ENCODE measurements at regions not wholly inside any gene's neighbourhood (a gene's known extent, or its start where the extent isn't known, plus 50 kb on each side); places are given as distances from the start of the nearest gene placed in this dataset.

GRCh38 chr4:129682586-129682985 is 586.6 kb downstream of the C4orf33 start:
- ChIA-PET POLR2A (ENCODE audit: low non-redundant PET) (no interaction called here), CTCF (no interaction called here)
- DNase-seq (ENCODE audit: low spot score) = no peak
- Histone ChIP-seq H3K9me3 (ENCODE audit: low read depth, low read length, poor library complexity, severe bottlenecking) (peaks cover 8% of the 10 kb centered on the region), H3K27me3 (replicated peaks; ENCODE audit: insufficient read depth, low read depth, low read length, poor library complexity) (no peaks in the 10 kb centered on the region), H3K4me1 (ENCODE audit: insufficient read depth, low read length, poor library complexity, severe bottlenecking) (no peaks in the 10 kb centered on the region), H3K27ac (ENCODE audit: low read depth, low read length, poor library complexity, severe bottlenecking) (no peak overlapping the region), H3K36me3 (ENCODE audit: insufficient read depth, low read length, poor library complexity, severe bottlenecking) (no peaks in the 10 kb centered on the region), H3K4me3 (ENCODE audit: low read depth, low read length, poor library complexity, severe bottlenecking) (no peak overlapping the region)
- TF ChIP-seq EZH2 (IDR thresholded peaks at IDR 0.05; ENCODE audit: borderline replicate concordance, low read depth, low read length, poor library complexity, severe bottlenecking) (no peak), CTCF (conservative IDR thresholded peaks at IDR 0.05; ENCODE audit: low read depth, low read length) (no peak)
- intact Hi-C loops (cut with micrococcal nuclease; ENCODE audit: unreplicated experiment) = no loop called here
- BruUV-seq (replicated peaks) = no TSS peak

GRCh38 chr4:129707949-129708348 is 612.0 kb downstream of the C4orf33 start:
- POLR2A ChIA-PET (ENCODE audit: low non-redundant PET) = no interaction called here
- Histone ChIP-seq H3K27me3 (replicated peaks; ENCODE audit: insufficient read depth, low read depth, low read length, poor library complexity) (no peaks in the 10 kb centered on the region), H3K4me1 (ENCODE audit: insufficient read depth, low read length, poor library complexity, severe bottlenecking) (no peaks in the 10 kb centered on the region), H3K27ac (ENCODE audit: low read depth, low read length, poor library complexity, severe bottlenecking) (no peak overlapping the region), H3K4me3 (ENCODE audit: low read depth, low read length, poor library complexity, severe bottlenecking) (no peak overlapping the region), H3K9me3 (ENCODE audit: low read depth, low read length, poor library complexity, severe bottlenecking) (no peaks in the 10 kb centered on the region), H3K36me3 (ENCODE audit: insufficient read depth, low read length, poor library complexity, severe bottlenecking) (no peaks in the 10 kb centered on the region)
- DNase-seq (ENCODE audit: low spot score) = no peak
- TF ChIP-seq EZH2 (IDR thresholded peaks at IDR 0.05; ENCODE audit: borderline replicate concordance, low read depth, low read length, poor library complexity, severe bottlenecking) (no peak), CTCF (conservative IDR thresholded peaks at IDR 0.05; ENCODE audit: low read depth, low read length) (no peak)
- intact Hi-C loops (cut with micrococcal nuclease; ENCODE audit: unreplicated experiment) = no loop called here
- BruUV-seq (replicated peaks) = no TSS peak
- CTCF ChIA-PET = no interaction called here

GRCh38 chr4:129708784-129709183 is 612.8 kb downstream of the C4orf33 start:
- Histone ChIP-seq H3K27me3 (replicated peaks; ENCODE audit: insufficient read depth, low read depth, low read length, poor library complexity) (no peaks in the 10 kb centered on the region), H3K36me3 (ENCODE audit: insufficient read depth, low read length, poor library complexity, severe bottlenecking) (no peaks in the 10 kb centered on the region), H3K27ac (ENCODE audit: low read depth, low read length, poor library complexity, severe bottlenecking) (no peak overlapping the region), H3K4me3 (ENCODE audit: low read depth, low read length, poor library complexity, severe bottlenecking) (no peak overlapping the region), H3K4me1 (ENCODE audit: insufficient read depth, low read length, poor library complexity, severe bottlenecking) (no peaks in the 10 kb centered on the region), H3K9me3 (ENCODE audit: low read depth, low read length, poor library complexity, severe bottlenecking) (no peaks in the 10 kb centered on the region)
- POLR2A ChIA-PET (ENCODE audit: low non-redundant PET) = no interaction called here
- no peak for TF ChIP-seq EZH2 (IDR thresholded peaks at IDR 0.05; ENCODE audit: borderline replicate concordance, low read depth, low read length, poor library complexity, severe bottlenecking)
- no TSS peak for BruUV-seq (replicated peaks)
- DNase-seq (ENCODE audit: low spot score) = no peak
- intact Hi-C loops (cut with micrococcal nuclease; ENCODE audit: unreplicated experiment) = no loop called here
- CTCF ChIA-PET = no interaction called here

- TF ChIP-seq CTCF (conservative IDR thresholded peaks at IDR 0.05; ENCODE audit: low read depth, low read length) = no peak
- TF ChIP-seq EZH2 (IDR thresholded peaks at IDR 0.05; ENCODE audit: borderline replicate concordance, low read depth, low read length, poor library complexity, severe bottlenecking) = no peak
These were observed 642.2 kb downstream of the C4orf33 start for GRCh38 chr4:129738175-129738574.

More at GRCh38 chr4:129738175-129738574, 642.2 kb downstream of the C4orf33 start:
- intact Hi-C loops (cut with micrococcal nuclease; ENCODE audit: unreplicated experiment) = no loop called here
- Histone ChIP-seq H3K4me1 (ENCODE audit: insufficient read depth, low read length, poor library complexity, severe bottlenecking) (no peaks in the 10 kb centered on the region), H3K27ac (ENCODE audit: low read depth, low read length, poor library complexity, severe bottlenecking) (no peak overlapping the region), H3K27me3 (replicated peaks; ENCODE audit: insufficient read depth, low read depth, low read length, poor library complexity) (no peaks in the 10 kb centered on the region), H3K4me3 (ENCODE audit: low read depth, low read length, poor library complexity, severe bottlenecking) (no peak overlapping the region), H3K36me3 (ENCODE audit: insufficient read depth, low read length, poor library complexity, severe bottlenecking) (no peaks in the 10 kb centered on the region), H3K9me3 (ENCODE audit: low read depth, low read length, poor library complexity, severe bottlenecking) (no peaks in the 10 kb centered on the region)
- no TSS peak for BruUV-seq (replicated peaks)
- DNase-seq (ENCODE audit: low spot score) = no peak
- CTCF ChIA-PET = no interaction called here
- POLR2A ChIA-PET (ENCODE audit: low non-redundant PET) = no interaction called here

All from A673 (cell line).